Transverse colon (tissue), 4 donors: ENCODE measurements at regions not wholly inside any gene's neighbourhood (a gene's known extent, or its start where the extent isn't known, plus 50 kb on each side); places are given as distances from the start of the nearest gene placed in this dataset.

Experiments used
- CTCF ChIP-seq, 5 experiments: fragments of 200-600 bp in 3 of 5; fragments of 450-650 bp in 2 of 5; sonication (generic) in 3 of 5; IDR thresholded peaks; 1 replicate in 2 of 5; 2 replicates in 3 of 5; pipeline ENCODE4 v1.5.1; 2016 to 2017; ENCODE audit warnings: antibody characterized with exemption in 5 of 5, inconsistent platforms in 3 of 5, mild to moderate bottlenecking in 2 of 5, moderate library complexity in 1 of 5
- POLR2AphosphoS5 ChIP-seq, 3 donors: sonication (generic); formaldehyde crosslinking; IDR thresholded peaks; one replicate each; pipeline ENCODE4 v1.6.1; 2016; ENCODE audit warnings: antibody characterized with exemption in 3 of 3

GRCh38 chr6:117118490-117118889 lies 146.9 kb upstream of the VGLL2 start:
- TF ChIP-seq CTCF (IDR thresholded peaks at IDR 0.05) (no peak), POLR2AphosphoS5 (IDR thresholded peaks at IDR 0.05) (no peak)
